Parathyroid adenoma (tissue), 2 donors: ENCODE measurements at regions not wholly inside any gene's neighbourhood (a gene's known extent, or its start where the extent isn't known, plus 50 kb on each side); places are given as distances from the start of the nearest gene placed in this dataset.

Experiments used
- H2AFZ ChIP-seq: fragments of 300-600 bp; sonication (generic); one replicate; pipeline ENCODE4 v1.7.0; 2017; ENCODE audit warnings: antibody characterized with exemption, mild to moderate bottlenecking
- H3K27ac ChIP-seq: fragments of 300-600 bp; sonication (generic); one replicate; pipeline ENCODE4 v1.7.0; 2017
- H3K27me3 ChIP-seq: fragments of 300-600 bp; sonication (generic); one replicate; pipeline ENCODE4 v1.7.0; 2017; ENCODE audit warnings: low read length; ENCODE audit not compliant: control insufficient read depth, insufficient read depth
- H3K36me3 ChIP-seq: fragments of 300-600 bp; sonication (generic); one replicate; pipeline ENCODE4 v1.7.0; 2017; ENCODE audit warnings: low read length; ENCODE audit not compliant: control insufficient read depth, insufficient read depth
- H3K4me1 ChIP-seq: fragments of 300-600 bp; sonication (generic); one replicate; pipeline ENCODE4 v1.7.0; 2017; ENCODE audit warnings: control low read depth
- H3K4me2 ChIP-seq: fragments of 300-600 bp; sonication (generic); one replicate; pipeline ENCODE4 v1.7.0; 2017; ENCODE audit warnings: low read length
- H3K4me3 ChIP-seq: fragments of 300-600 bp; sonication (generic); one replicate; pipeline ENCODE4 v1.7.0; 2017; ENCODE audit warnings: low read depth, low read length
- H3K79me2 ChIP-seq: fragments of 300-600 bp; sonication (generic); one replicate; pipeline ENCODE4 v1.7.0; 2017; ENCODE audit warnings: control low read depth
- H3K9ac ChIP-seq: fragments of 300-600 bp; sonication (generic); one replicate; pipeline ENCODE4 v1.7.0; 2017; ENCODE audit warnings: mild to moderate bottlenecking
- H3K9me3 ChIP-seq: fragments of 300-600 bp; sonication (generic); one replicate; pipeline ENCODE4 v1.7.0; 2017; ENCODE audit warnings: low read length; ENCODE audit not compliant: control insufficient read depth
- TF ChIP-seq, protein P1 (sequence below): fragments of 300-600 bp; sonication (generic); IDR thresholded peaks from one replicate; pipeline ENCODE4 v1.7.0; 2017; ENCODE audit warnings: antibody characterized with exemption, mild to moderate bottlenecking
- donor health status: primary hyperparathyroidism.

DNA sequence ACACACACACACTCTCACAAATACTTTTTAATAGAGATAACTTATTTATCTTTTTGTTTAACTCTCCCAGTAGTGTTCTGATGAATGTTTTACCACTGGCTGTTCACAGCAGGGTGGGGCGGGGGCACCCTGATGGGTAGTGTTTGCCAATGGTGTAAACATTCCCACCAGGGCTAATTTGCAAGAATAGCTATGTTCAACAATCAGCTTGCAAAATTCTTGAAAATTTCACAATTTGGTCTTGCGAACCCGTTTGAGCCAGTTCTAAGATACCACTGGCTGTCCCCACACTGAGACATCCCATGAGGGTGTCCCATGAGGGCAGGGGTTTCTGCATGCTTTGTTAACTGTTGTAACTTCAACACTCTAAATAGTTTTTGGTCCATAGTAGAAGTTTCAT, 348.5 kb downstream of the CXCL12 start:
- Histone ChIP-seq H3K27ac (no peak overlapping the region), H3K4me3 (no peak overlapping the region), H3K9me3 (peaks cover 3% of the 10 kb centered on the region), H3K9ac (no peak overlapping the region), H3K79me2 (no peaks in the 10 kb centered on the region), H3K4me2 (no peak overlapping the region), H3K36me3 (no peaks in the 10 kb centered on the region), H3K27me3 (no peaks in the 10 kb centered on the region), H3K4me1 (no peaks in the 10 kb centered on the region), H2AFZ (no peak overlapping the region)
- TF ChIP-seq, protein P1, sequence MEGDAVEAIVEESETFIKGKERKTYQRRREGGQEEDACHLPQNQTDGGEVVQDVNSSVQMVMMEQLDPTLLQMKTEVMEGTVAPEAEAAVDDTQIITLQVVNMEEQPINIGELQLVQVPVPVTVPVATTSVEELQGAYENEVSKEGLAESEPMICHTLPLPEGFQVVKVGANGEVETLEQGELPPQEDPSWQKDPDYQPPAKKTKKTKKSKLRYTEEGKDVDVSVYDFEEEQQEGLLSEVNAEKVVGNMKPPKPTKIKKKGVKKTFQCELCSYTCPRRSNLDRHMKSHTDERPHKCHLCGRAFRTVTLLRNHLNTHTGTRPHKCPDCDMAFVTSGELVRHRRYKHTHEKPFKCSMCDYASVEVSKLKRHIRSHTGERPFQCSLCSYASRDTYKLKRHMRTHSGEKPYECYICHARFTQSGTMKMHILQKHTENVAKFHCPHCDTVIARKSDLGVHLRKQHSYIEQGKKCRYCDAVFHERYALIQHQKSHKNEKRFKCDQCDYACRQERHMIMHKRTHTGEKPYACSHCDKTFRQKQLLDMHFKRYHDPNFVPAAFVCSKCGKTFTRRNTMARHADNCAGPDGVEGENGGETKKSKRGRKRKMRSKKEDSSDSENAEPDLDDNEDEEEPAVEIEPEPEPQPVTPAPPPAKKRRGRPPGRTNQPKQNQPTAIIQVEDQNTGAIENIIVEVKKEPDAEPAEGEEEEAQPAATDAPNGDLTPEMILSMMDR, result no peak

DNA sequence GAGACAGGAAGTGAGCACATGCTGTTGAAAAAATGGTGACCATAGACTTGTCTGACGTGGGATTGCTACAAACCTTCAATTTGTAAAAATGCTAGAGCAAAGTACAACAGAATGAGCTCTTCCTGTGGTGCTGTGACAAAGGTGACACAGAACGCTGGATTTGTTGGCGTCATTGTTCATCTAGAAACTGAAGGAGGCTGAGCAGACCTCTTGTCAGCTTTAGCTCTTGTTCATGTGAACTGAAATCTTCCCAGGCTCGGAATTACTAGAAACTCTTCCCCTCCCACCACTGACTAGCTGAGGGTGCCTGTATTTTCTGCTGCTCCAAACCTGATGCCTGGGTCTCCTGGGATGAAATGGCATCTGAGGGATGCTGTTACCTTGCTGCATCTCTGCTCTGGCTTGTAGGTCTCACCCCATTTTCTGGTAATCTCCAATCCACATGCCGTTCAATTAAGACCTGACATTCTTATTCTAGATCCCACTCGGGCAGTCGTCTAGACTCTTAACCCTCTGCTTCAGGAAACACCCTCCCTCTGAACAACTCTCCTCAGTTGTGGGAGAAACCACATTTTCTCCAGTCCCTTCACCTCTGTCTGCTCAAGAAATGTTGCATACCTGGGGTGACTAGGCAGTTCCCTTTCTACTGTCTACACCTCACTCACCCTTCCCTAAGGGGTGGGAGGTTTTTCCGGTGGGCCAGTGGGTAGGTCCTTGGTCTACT, 349.3 kb downstream of the CXCL12 start:
- no peak overlapping the region for H3K4me3 ChIP-seq
- H3K4me1 ChIP-seq, result no peaks in the 10 kb centered on the region
- H3K4me2 ChIP-seq, result no peak overlapping the region

DNA sequence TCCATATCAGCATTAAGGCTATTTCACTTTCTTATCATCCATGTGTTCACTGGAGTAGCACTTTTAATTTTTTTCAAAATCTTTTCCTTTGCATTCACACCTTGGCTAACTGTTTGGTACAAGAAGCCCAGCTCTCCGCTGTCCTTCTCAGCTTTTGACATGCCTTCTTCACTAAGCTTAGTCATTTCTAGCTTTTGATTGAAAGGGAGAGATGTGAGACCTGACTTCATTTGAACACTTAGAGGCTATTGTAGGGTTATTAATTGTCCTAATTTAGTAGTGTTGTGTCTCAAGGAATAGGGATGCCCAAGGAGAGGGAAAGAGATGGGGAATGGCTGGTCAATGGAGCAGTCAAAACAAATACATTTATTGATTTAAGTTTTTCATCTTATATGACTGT, 350.0 kb downstream of the CXCL12 start:
- H3K4me1 ChIP-seq, result no peaks in the 10 kb centered on the region
- H3K4me3 ChIP-seq, result no peak overlapping the region
- no peaks in the 10 kb centered on the region for H3K36me3 ChIP-seq
- TF ChIP-seq, protein P1, result no peak
- H3K79me2 ChIP-seq, result no peaks in the 10 kb centered on the region
- no peaks in the 10 kb centered on the region for H3K9me3 ChIP-seq
- H3K27ac ChIP-seq, result no peak overlapping the region
- no peak overlapping the region for H3K9ac ChIP-seq
- no peaks in the 10 kb centered on the region for H3K27me3 ChIP-seq
- no peak overlapping the region for H3K4me2 ChIP-seq
- no peak overlapping the region for H2AFZ ChIP-seq

More for the DNA sequence above, 349.3 kb downstream of the CXCL12 start:
- H3K27ac ChIP-seq, result no peak overlapping the region
- H3K9me3 ChIP-seq, result peaks cover under 1% of the 10 kb centered on the region
- H3K36me3 ChIP-seq, result no peaks in the 10 kb centered on the region
- no peaks in the 10 kb centered on the region for H3K27me3 ChIP-seq
- no peak overlapping the region for H3K9ac ChIP-seq
- no peaks in the 10 kb centered on the region for H3K79me2 ChIP-seq
- TF ChIP-seq, protein P1, result no peak
- H2AFZ ChIP-seq, result no peak overlapping the region

DNA sequence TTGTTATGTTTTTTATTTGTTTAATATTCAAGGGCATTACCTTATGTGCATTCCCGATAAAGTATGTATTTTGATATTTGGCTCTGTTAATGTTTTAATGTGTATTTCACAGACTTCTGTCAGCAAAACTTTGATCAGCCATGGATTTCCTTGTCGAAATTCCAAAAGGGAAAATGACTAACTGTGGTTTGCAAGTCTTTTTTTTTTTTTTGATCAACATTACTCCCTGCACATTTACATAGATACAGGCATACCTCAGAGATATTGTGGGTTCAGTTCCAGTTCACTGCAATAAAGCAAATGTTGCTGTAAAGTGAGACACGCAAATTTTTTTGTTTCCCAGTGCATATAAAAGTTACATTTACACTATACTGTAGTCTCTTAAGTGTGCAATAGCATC, 351.9 kb downstream of the CXCL12 start:
- Histone ChIP-seq H3K9me3 (no peaks in the 10 kb centered on the region), H3K36me3 (no peaks in the 10 kb centered on the region), H3K9ac (no peak overlapping the region), H3K4me2 (no peak overlapping the region), H3K4me1 (no peaks in the 10 kb centered on the region), H3K27ac (no peak overlapping the region), H2AFZ (no peak overlapping the region), H3K4me3 (no peak overlapping the region), H3K79me2 (no peaks in the 10 kb centered on the region), H3K27me3 (no peaks in the 10 kb centered on the region)
- TF ChIP-seq, protein P1, result no peak

DNA sequence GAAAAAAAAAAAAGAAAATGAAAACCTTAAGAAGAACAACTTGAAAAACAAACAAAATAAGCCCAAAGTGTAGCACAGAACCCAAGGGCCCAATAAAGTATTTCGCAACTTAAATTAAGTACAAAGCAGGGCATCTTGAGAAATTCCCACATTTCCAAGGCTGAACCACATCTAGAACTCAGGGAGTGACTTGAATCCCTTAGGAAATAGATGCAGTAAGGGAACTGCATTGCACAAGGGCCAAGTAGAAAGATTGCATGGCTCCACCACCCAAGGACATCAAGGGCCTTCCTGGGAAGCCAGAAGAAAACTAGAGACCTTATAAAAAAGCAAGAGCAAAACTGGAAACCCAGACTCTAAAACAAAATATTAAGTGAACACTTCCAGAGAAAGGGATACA, 352.7 kb downstream of the CXCL12 start:
- no peaks in the 10 kb centered on the region for H3K27me3 ChIP-seq
- H2AFZ ChIP-seq, result no peak overlapping the region
- H3K4me2 ChIP-seq, result no peak overlapping the region
- no peaks in the 10 kb centered on the region for H3K4me1 ChIP-seq
- no peaks in the 10 kb centered on the region for H3K9me3 ChIP-seq
- TF ChIP-seq, protein P1, result no peak
- H3K36me3 ChIP-seq, result no peaks in the 10 kb centered on the region
- no peak overlapping the region for H3K4me3 ChIP-seq
- no peaks in the 10 kb centered on the region for H3K79me2 ChIP-seq
- no peak overlapping the region for H3K9ac ChIP-seq
- no peak overlapping the region for H3K27ac ChIP-seq
